COLO668 (cell line): ENCODE measurements at regions not wholly inside any gene's neighbourhood (a gene's known extent, or its start where the extent isn't known, plus 50 kb on each side); places are given as distances from the start of the nearest gene placed in this dataset.
A peak's percentile ranks its signal among the peaks of the same experiment; 100 is the strongest.

ENCODE experiments used
- DNase-seq: peaks from one replicate; lab custom pipeline; 2025; ENCODE audit not compliant: unreplicated experiment; lab: John Stamatoyannopoulos, UW

- DNase-seq: no peak
These were observed 241.3 kb upstream of the ZFHX3 start for GRCh38 chr16:73289232-73289631.

GRCh38 chr16:73288520-73288919, 240.6 kb upstream of the ZFHX3 start:
- DNase-seq: no peak

- DNase-seq: no peak
These were observed 240.0 kb upstream of the ZFHX3 start for GRCh38 chr16:73287859-73288405.

GRCh38 chr16:73286346-73287267, 238.7 kb upstream of the ZFHX3 start:
- no peak for DNase-seq

- DNase-seq: no peak
These were observed 237.7 kb upstream of the ZFHX3 start for GRCh38 chr16:73285436-73286201.

- no peak for DNase-seq
These were observed 232.5 kb upstream of the ZFHX3 start for GRCh38 chr16:73280388-73280787.

GRCh38 chr16:73279451-73279850, 231.5 kb upstream of the ZFHX3 start:
- no peak for DNase-seq

- DNase-seq: no peak
These were observed 229.1 kb upstream of the ZFHX3 start for GRCh38 chr16:73277071-73277470.

- DNase-seq: no peak
These were observed 227.5 kb upstream of the ZFHX3 start for GRCh38 chr16:73275448-73275847.

GRCh38 chr16:73275024-73275423, 227.1 kb upstream of the ZFHX3 start:
- no peak for DNase-seq

- DNase-seq: no peak
These were observed 226.2 kb upstream of the ZFHX3 start for GRCh38 chr16:73274140-73274539.

- peak; percentile 7 for DNase-seq
These were observed 220.6 kb upstream of the ZFHX3 start for GRCh38 chr16:73268366-73268993.

GRCh38 chr16:73265935-73266334, 218.0 kb upstream of the ZFHX3 start:
- no peak for DNase-seq

- DNase-seq: no peak
These were observed 217.4 kb upstream of the ZFHX3 start for GRCh38 chr16:73265124-73265837.

- no peak for DNase-seq
These were observed 215.0 kb upstream of the ZFHX3 start for GRCh38 chr16:73262931-73263330.

- DNase-seq: peak; percentile 25
These were observed 207.1 kb upstream of the ZFHX3 start for GRCh38 chr16:73255031-73255430.

- no peak for DNase-seq
These were observed 206.1 kb upstream of the ZFHX3 start for GRCh38 chr16:73253922-73254480.

- DNase-seq: no peak
These were observed 204.5 kb upstream of the ZFHX3 start for GRCh38 chr16:73252446-73252845.

- DNase-seq: no peak
These were observed 203.7 kb upstream of the ZFHX3 start for GRCh38 chr16:73251608-73252007.

GRCh38 chr16:73248316-73248715, 200.4 kb upstream of the ZFHX3 start:
- DNase-seq: no peak
